Keratinocyte (primary cell): ENCODE measurements at regions not wholly inside any gene's neighbourhood (a gene's known extent, or its start where the extent isn't known, plus 50 kb on each side); places are given as distances from the start of the nearest gene placed in this dataset.

Source experiments
- EZH2 ChIP-seq: IDR thresholded peaks from one replicate; pipeline ENCODE4 v1.6.1; 2012; ENCODE audit warnings: inconsistent platforms, mild to moderate bottlenecking, low read length, moderate library complexity
- TF ChIP-seq, protein P1 (sequence below), 3 experiments: IDR thresholded peaks in 1 of 3; conservative IDR thresholded peaks in 1 of 3; optimal IDR thresholded peaks in 1 of 3; 2 replicates in 2 of 3; 3 replicates in 1 of 3; pipeline versions ENCODE3 to v1.5.1; 2011; ENCODE audit warnings: low read length in 3 of 3, mild to moderate bottlenecking in 3 of 3, moderate library complexity in 2 of 3, control low read depth in 1 of 3, inconsistent platforms in 1 of 3; ENCODE audit not compliant: insufficient read depth in 2 of 3; ENCODE audit errors: extremely low read depth in 1 of 3

DNA sequence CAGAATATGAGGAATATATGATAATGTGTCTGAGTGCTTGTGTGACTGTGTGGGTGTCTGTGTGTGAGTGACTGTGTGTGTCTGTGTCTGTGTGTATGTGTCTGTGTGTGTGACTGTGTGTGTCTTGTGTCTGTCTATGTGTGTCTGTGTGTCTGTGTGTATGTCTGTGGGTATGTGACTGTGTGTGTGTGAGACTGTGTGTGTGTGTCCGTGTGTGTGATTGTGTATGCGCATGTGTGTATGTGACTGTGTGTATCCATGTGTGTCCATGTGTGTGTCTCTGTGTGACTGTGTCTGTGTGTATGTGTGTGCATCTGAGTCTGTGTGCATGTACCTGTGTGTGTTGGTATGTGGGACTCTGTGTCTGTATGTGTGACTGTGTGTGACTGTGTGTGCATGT lies 1361.2 kb upstream of the TMEM132C start:
- TF ChIP-seq, protein P1, sequence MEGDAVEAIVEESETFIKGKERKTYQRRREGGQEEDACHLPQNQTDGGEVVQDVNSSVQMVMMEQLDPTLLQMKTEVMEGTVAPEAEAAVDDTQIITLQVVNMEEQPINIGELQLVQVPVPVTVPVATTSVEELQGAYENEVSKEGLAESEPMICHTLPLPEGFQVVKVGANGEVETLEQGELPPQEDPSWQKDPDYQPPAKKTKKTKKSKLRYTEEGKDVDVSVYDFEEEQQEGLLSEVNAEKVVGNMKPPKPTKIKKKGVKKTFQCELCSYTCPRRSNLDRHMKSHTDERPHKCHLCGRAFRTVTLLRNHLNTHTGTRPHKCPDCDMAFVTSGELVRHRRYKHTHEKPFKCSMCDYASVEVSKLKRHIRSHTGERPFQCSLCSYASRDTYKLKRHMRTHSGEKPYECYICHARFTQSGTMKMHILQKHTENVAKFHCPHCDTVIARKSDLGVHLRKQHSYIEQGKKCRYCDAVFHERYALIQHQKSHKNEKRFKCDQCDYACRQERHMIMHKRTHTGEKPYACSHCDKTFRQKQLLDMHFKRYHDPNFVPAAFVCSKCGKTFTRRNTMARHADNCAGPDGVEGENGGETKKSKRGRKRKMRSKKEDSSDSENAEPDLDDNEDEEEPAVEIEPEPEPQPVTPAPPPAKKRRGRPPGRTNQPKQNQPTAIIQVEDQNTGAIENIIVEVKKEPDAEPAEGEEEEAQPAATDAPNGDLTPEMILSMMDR (optimal IDR thresholded peaks at IDR 0.05 in 1 of 3, IDR thresholded peaks at IDR 0.05 in 1 of 3, conservative IDR thresholded peaks at IDR 0.05 in 1 of 3; ENCODE audit: extremely low read depth in 1 of 3, insufficient read depth in 2 of 3, low read length in 3 of 3) = no peak
- TF ChIP-seq EZH2 = no peak
